SJCRH30 (cell line): ENCODE measurements at regions not wholly inside any gene's neighbourhood (a gene's known extent, or its start where the extent isn't known, plus 50 kb on each side); places are given as distances from the start of the nearest gene placed in this dataset.
A peak's percentile ranks its signal among the peaks of the same experiment; 100 is the strongest.
"Not testable (repeated sequence)": the region's sequence is repeated elsewhere in the genome, so short reads cannot be mapped to it uniquely, and the experiment has no call there.

Experiments used
- DNase-seq, 2 experiments: peaks; one replicate each; pipeline ENCODE4 v3.0.0-alpha.2; 2015 to 2020
- H3K27ac ChIP-seq: fragments of 250-450 bp; sonication (Bioruptor Pico); 2 replicates; pipeline ENCODE4 v1.5.1; 2020; ENCODE audit warnings: mild to moderate bottlenecking, moderate library complexity
- H3K27me3 ChIP-seq: fragments of 250-450 bp; sonication (Bioruptor Pico); 2 replicates; pipeline ENCODE4 v1.5.1; 2020; ENCODE audit warnings: mild to moderate bottlenecking, moderate library complexity
- H3K36me3 ChIP-seq: fragments of 250-450 bp; sonication (Bioruptor Pico); 2 replicates; pipeline ENCODE4 v1.5.1; 2020; ENCODE audit warnings: mild to moderate bottlenecking, moderate library complexity
- H3K4me1 ChIP-seq: fragments of 250-450 bp; sonication (Bioruptor Pico); 2 replicates; pipeline ENCODE4 v1.5.1; 2020; ENCODE audit warnings: mild to moderate bottlenecking, moderate library complexity
- H3K4me3 ChIP-seq: fragments of 250-450 bp; sonication (Bioruptor Pico); 2 replicates; pipeline ENCODE4 v1.5.1; 2020; ENCODE audit warnings: mild to moderate bottlenecking, moderate library complexity
- H3K9me3 ChIP-seq: fragments of 250-450 bp; sonication (Bioruptor Pico); replicated peaks from 2 replicates; pipeline ENCODE4 v1.5.1; 2020; ENCODE audit warnings: mild to moderate bottlenecking, moderate library complexity

DNA sequence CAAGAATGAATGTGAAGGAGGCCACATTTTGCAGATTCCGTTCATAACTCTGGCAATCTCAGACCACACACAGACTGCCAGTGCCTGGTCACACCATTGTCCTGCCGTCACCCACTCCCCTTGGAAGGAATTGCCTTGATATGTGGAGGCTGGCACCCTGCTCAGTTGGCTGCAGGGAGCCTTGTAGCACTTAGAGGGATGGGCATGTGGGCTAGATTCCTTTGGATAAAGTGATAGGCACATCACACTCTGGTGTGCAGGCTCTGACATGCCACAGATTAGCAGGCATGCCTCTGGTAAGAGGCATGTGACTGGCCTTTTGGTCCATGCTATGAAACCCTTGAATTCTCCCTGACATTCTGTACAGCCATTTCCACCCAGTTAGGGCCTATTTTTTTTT, 254.6 kb upstream of the PIK3R1 start:
- DNase-seq = peak in 1 of 2 experiments; percentile 6
- no peaks in the 10 kb centered on the region for H3K27me3 ChIP-seq
- H3K9me3 ChIP-seq = no peaks in the 10 kb centered on the region
- no peaks in the 10 kb centered on the region for H3K36me3 ChIP-seq
- H3K4me3 ChIP-seq = no peak overlapping the region
- H3K4me1 ChIP-seq = no peaks in the 10 kb centered on the region
- no peak overlapping the region for H3K27ac ChIP-seq

DNA sequence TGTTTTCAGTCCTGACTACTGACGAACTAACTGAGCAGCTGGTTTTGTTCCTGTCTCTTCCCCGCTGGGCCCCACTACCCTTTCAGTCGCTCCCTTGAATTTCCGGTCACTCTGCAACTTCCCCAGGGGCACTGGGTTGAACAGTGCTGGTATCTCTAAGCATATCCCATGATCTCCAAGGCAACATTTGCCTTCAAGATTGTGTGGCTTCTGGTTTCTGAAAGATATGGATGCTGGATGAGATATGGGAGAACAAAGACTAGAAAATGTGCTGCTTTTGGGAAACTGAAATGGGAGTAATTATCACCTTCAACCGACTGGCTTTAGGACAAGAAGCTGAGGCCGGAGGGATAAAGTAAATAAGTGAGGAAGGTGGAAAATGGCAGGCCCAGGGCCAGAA, 258.2 kb upstream of the PIK3R1 start:
- no peak for DNase-seq
- Histone ChIP-seq H3K9me3 (no peaks in the 10 kb centered on the region), H3K36me3 (no peaks in the 10 kb centered on the region), H3K4me1 (no peaks in the 10 kb centered on the region), H3K4me3 (no peak overlapping the region), H3K27me3 (0 out of 2 replicates have a peak, but pooled peaks cover 3% of the 10 kb centered on the region), H3K27ac (no peak overlapping the region)

DNA sequence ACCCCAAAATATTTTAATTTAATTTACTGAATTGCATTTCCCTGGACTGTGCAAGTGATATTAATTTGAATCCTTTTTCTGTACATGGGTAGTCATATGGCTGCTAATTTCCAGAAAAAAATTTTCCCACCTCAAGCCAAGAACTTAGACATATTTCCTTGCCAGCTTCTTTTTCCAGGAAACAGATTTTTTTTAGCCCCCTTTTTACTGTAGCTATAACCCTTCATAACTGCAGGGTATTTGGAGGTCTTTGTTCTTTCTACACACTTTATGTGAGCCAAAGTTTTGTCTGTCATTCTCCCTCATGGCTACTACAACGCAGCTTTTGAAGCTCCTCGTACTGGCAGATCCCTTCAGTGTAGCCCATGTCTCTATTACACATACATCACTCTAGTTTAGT, 261.2 kb upstream of the PIK3R1 start:
- 0 out of 2 replicates have a peak, but pooled peaks cover 3% of the 10 kb centered on the region for H3K27me3 ChIP-seq

DNA sequence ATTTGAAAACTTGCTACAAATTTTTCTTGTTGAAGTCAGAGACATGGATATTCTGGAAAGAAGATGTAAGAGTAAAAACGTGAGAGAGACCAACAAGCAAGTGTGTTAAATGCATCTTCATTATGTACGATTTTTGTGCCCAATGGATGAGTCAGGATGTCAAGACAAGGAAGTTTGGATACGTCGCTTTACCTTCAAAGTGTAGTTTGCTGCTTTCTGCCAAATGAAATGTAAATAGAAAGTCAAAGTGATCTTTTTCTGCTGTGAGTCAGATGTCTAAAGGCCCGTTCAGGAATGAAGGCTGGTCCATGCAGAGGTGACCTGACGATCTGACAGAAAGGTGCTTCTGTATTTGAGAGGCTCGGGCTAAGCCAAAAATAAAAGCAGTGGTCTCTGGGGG, 273.1 kb upstream of the PIK3R1 start:
- no peaks in the 10 kb centered on the region for H3K4me1 ChIP-seq
- no peak overlapping the region for H3K27ac ChIP-seq
- no peak overlapping the region for H3K4me3 ChIP-seq
- no peaks in the 10 kb centered on the region for H3K9me3 ChIP-seq
- H3K36me3 ChIP-seq = no peaks in the 10 kb centered on the region
- no peak for DNase-seq
- H3K27me3 ChIP-seq = no peaks in the 10 kb centered on the region

More for the DNA sequence above, 261.2 kb upstream of the PIK3R1 start:
- no peaks in the 10 kb centered on the region for H3K9me3 ChIP-seq
- H3K36me3 ChIP-seq = no peaks in the 10 kb centered on the region
- no peaks in the 10 kb centered on the region for H3K4me1 ChIP-seq
- no peak overlapping the region for H3K27ac ChIP-seq
- DNase-seq = no peak
- H3K4me3 ChIP-seq = no peak overlapping the region

DNA sequence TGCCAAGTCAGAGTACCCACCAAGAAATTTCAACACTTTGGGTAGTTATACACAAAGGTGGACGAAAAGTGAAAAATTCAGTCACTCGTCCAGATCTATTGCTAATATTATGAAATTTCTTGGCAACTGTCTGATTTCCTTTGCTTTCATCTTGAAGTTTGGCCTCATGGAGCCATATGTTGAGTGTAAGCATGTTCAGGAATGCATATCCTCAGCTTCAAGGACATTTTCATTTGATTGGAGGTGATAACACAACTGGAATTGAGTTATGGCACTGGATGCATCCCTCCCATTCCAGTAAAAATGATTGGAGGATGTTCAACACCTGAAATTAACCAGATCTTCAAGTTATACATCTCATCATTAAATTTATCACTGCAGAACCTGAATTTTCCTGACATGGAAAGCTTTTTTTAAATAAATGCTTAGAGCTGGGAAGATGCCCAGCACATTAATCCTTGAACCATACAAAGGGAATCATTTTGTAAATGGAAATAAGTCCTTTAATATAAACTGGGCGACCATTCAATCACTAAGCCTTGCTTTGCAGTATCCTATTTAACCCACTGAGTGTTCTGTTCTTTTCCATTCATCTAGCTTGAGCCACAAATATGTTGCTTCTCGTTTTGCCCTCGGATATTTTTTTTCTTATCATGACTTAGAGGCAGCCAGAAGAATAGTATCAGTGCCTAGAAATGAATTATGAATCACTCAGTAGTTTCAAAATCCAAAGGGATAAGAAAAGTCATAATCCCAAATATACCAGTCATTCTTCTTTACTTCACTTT, 273.7 kb upstream of the PIK3R1 start:
- DNase-seq = no peak
- H3K4me3 ChIP-seq = no peak overlapping the region
- H3K27me3 ChIP-seq = no peaks in the 10 kb centered on the region
- no peaks in the 10 kb centered on the region for H3K36me3 ChIP-seq
- no peaks in the 10 kb centered on the region for H3K9me3 ChIP-seq
- H3K4me1 ChIP-seq = no peaks in the 10 kb centered on the region
- no peak overlapping the region for H3K27ac ChIP-seq

DNA sequence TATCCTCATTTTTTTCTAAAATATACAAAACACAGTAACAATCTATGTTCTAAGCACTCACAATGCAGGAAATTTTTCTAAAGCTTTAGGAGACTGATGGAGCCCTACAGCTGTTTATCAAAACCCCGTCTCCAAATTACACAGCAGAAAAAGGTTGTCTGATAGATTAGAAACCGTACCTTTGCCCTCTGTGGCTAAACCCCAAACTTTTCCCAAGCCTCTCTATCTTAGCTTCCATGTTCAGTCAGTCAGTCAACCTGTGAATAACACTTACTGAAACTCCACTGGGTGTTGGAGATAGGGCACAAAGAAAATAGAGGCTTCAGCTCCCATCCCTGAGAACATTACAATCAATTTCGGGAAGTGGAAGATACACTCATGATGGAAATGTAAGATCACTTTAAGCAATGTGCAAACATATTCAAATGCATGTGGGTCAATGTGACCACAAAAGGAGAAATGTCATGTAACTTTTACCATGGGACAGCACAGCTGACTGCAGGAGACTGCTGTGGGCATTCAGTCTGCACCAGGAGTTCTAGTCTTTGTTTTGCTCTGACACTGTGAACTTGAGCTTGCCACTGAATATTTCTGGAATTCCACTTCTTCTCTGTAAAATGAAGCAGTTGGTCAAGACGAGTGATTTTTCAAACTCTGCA, 279.5 kb upstream of the PIK3R1 start:
- no peaks in the 10 kb centered on the region for H3K36me3 ChIP-seq
- H3K4me1 ChIP-seq = no peaks in the 10 kb centered on the region
- no peaks in the 10 kb centered on the region for H3K27me3 ChIP-seq
- no peak overlapping the region for H3K4me3 ChIP-seq
- no peaks in the 10 kb centered on the region for H3K9me3 ChIP-seq
- no peak overlapping the region for H3K27ac ChIP-seq
- no peak for DNase-seq

DNA sequence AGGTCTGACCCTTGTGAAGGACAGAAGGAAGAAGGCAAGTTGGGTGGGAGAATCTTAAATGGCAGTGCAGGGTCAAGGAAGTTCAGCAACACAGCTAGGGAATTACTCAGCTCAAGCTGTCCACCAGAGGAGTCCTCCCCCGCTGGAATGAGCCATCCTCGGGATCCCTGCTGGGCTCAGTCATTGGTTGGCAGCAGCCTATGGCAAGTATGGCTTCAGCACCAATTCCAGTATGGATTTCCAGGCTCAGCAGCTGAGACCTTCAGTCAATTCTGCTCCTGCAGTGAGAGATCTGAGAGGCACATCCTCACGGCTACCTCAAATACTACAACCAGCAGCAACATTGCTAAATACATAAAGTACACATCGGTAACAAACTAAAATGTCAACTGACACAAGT, 280.6 kb upstream of the PIK3R1 start:
- H3K36me3 ChIP-seq = no peaks in the 10 kb centered on the region
- H3K4me3 ChIP-seq = no peak overlapping the region
- H3K27me3 ChIP-seq = no peaks in the 10 kb centered on the region
- H3K4me1 ChIP-seq = no peaks in the 10 kb centered on the region
- H3K9me3 ChIP-seq = no peaks in the 10 kb centered on the region
- H3K27ac ChIP-seq = no peak overlapping the region
- DNase-seq = peak in 1 of 2 experiments; percentile 2

DNA sequence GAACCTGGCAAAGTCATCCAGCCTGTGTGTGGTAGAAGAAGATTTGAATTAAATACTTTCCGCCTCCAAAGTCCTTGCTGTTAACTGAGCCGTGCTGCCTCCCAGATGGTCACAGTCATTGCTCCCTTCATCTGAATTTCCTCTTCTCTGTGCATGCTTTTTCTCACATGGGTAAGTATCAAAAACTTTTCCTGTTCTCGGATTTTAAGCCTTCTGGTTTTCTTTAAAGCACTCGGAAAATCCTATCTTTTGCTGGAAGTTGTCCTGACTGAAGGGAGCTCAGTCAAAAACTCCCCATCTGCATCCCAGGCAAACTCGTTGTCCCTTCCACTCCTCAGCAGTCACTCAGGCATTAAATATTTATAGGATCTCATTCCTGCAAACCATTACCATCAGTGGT, 290.0 kb upstream of the PIK3R1 start:
- Histone ChIP-seq H3K27me3 (no peaks in the 10 kb centered on the region), H3K36me3 (no peaks in the 10 kb centered on the region), H3K9me3 (no peaks in the 10 kb centered on the region), H3K27ac (no peak overlapping the region), H3K4me1 (no peaks in the 10 kb centered on the region), H3K4me3 (no peak overlapping the region)
- no peak for DNase-seq

DNA sequence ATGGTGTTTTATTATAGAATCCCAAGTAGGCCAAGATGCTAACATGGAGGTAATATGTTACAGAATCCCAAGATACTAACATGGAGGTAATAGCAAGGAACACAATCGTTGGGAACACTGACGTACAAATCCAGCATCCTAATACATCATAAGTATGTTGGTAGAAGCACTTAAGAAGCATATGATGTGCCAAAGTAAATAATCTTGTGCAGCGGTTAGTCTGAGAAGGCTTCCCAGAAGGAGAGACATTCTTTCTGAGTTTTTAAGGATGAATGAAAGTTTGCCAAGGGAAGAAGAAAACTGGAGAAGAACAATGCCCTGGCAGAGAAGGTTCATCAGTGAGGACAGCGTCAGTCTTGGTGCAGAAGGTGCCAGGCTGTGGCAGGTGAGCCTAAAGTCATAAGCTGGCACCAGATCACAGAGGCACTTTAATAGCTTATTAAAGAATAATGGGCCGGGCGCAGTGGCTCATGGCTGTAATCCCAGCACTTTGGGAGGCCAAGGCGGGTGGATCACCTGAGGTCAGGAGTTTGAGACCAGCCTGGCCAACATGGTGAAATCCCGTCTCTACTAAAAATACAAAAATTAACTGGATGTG, 294.5 kb upstream of the PIK3R1 start:
- no peak overlapping the region for H3K27ac ChIP-seq
- H3K36me3 ChIP-seq = no peaks in the 10 kb centered on the region
- no peak for DNase-seq
- H3K27me3 ChIP-seq = no peaks in the 10 kb centered on the region
- H3K4me3 ChIP-seq = no peak overlapping the region
- H3K4me1 ChIP-seq = no peaks in the 10 kb centered on the region
- no peaks in the 10 kb centered on the region for H3K9me3 ChIP-seq

DNA sequence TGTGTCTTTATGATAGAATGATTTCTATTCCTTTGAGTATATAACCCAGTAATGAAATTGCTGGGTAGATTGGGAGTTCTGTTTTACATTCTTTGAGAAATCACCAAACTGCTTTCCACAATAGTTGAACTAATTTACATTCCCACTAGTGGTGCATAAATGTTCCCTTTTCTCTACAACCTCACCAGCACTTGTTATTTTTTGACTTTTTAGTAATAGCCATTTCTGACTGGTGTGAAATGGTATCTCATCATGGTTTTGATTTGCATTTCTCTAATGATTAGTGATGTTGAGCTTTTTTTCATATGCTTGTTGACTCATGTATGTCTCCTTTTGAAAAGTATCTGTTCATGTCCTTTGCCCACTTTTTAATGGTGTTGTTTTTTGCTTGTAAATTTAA, 296.0 kb upstream of the PIK3R1 start:
- not testable (repeated sequence) for H3K4me3 ChIP-seq, H3K4me1 ChIP-seq, H3K27me3 ChIP-seq, H3K36me3 ChIP-seq, H3K9me3 ChIP-seq, DNase-seq, H3K27ac ChIP-seq

DNA sequence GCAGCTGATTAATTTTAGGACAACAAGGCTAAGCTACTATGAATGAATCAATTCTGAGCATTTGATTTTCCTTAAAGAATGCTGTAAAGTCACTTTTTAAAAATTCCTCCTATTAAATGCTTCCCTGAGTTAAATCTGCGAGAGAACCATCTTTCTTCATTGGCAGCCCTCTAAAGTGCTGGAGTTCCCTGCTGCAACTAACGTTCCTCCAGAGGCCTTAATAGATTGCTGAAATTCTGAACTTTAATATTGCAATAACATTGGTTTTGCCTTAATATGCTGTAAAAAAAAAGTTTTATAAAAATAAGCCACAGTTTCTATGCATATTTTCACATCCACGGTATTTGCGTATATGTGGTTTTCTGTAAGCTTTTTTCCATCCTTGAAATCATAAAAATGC, 298.0 kb upstream of the PIK3R1 start:
- no peaks in the 10 kb centered on the region for H3K36me3 ChIP-seq
- no peak overlapping the region for H3K27ac ChIP-seq
- no peak for DNase-seq
- H3K4me1 ChIP-seq = no peaks in the 10 kb centered on the region
- no peaks in the 10 kb centered on the region for H3K27me3 ChIP-seq
- H3K4me3 ChIP-seq = no peak overlapping the region
- H3K9me3 ChIP-seq = no peaks in the 10 kb centered on the region

DNA sequence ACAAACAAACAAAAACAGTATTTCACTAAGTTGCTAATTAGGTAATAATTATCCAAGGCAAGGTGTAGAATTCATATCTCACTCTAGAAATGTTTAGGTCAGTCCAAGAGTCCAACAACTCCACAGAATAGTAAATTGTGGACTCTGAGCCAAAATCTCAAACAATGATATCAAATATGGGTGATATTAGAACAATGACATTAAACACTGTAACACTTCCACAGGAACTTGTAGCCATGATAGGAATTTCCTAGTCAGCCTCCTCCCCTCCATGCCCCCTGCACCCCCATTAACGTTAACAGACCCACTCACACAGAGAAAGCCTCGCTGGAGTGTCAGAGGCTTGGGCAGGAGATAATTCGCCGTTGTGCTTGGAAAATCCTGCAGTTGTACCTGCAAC, 305.0 kb upstream of the PIK3R1 start:
- no peak for DNase-seq
- H3K4me1 ChIP-seq = no peaks in the 10 kb centered on the region
- no peaks in the 10 kb centered on the region for H3K9me3 ChIP-seq
- no peak overlapping the region for H3K27ac ChIP-seq
- no peaks in the 10 kb centered on the region for H3K27me3 ChIP-seq
- no peaks in the 10 kb centered on the region for H3K36me3 ChIP-seq
- no peak overlapping the region for H3K4me3 ChIP-seq

DNA sequence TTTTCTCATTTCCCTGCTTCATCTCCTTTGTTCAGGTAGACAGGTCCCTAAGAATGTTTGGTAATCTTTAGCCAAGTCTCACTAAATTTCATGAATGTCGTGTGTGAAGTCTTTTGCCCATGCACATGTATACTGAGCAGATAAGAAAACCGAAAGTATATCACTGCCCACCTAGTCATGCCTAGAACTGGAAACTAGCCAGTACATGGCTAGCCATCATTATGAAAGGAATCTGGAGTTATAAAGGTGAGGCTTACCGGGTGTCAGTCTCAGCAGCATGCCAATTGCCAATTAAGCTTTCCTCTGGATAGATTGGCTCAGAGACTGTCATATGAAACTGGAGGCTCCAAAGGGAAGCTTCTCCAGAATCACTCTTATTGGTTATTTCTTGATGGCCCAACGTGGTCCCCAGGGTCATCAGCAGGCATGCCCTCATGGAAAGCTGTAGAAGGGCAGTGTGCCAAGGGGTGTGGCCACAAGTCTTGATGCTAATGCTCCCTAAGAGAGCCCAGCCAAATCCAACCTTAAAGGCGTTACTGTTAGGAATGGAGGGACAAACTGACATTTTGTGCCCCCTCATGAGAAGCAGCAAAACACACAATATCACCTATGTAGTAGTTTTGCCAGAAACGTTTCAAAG, 307.3 kb upstream of the PIK3R1 start:
- no peaks in the 10 kb centered on the region for H3K27me3 ChIP-seq
- H3K36me3 ChIP-seq = no peaks in the 10 kb centered on the region
- no peak overlapping the region for H3K4me3 ChIP-seq
- no peak overlapping the region for H3K27ac ChIP-seq
- H3K4me1 ChIP-seq = no peaks in the 10 kb centered on the region
- DNase-seq = no peak
- no peaks in the 10 kb centered on the region for H3K9me3 ChIP-seq

DNA sequence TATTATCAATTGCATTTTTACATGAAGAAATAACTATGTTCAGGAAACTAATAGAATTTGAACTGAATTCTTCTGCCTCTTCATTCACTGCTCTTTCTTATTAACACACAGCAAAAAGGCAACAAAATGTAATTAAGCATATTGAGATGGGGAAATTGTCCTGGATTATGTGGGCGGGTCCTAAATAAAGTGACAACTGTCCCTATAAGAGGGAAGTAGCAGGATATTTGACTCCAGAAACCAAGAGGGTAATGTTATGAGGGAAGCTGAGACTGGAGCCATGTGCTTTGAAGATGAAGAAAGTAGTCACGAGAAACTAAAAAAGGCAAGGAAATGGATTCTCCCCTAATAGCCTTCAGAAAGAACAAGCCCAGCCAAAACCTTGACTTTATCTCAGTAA, 311.2 kb upstream of the PIK3R1 start:
- no peaks in the 10 kb centered on the region for H3K27me3 ChIP-seq
- no peak for DNase-seq
- no peaks in the 10 kb centered on the region for H3K9me3 ChIP-seq
- no peak overlapping the region for H3K27ac ChIP-seq
- no peaks in the 10 kb centered on the region for H3K36me3 ChIP-seq
- H3K4me3 ChIP-seq = no peak overlapping the region
- no peaks in the 10 kb centered on the region for H3K4me1 ChIP-seq

DNA sequence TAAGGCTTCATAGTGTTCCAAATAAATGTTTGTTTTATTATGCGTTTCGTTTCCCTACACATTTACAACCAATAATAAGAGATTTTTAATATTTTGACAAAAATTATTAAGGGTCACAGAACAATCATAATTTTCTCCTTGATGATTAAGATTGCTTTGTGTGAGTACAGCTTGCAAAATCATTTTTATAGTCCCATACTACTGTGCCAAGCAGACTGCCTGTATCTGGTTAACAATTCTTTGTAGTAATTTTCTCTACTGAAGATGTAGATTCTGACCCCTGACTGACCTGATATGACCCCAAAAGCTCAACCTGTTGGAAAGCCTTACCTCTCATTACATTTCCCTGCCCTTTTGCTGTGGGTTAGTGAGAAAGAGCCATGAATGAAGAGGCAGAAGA, 311.9 kb upstream of the PIK3R1 start:
- H3K4me3 ChIP-seq = no peak overlapping the region
- no peak overlapping the region for H3K27ac ChIP-seq
- no peak for DNase-seq
- no peaks in the 10 kb centered on the region for H3K4me1 ChIP-seq
- H3K9me3 ChIP-seq = no peaks in the 10 kb centered on the region
- H3K27me3 ChIP-seq = no peaks in the 10 kb centered on the region
- H3K36me3 ChIP-seq = no peaks in the 10 kb centered on the region
